Smooth muscle cell (in vitro differentiated cells): ENCODE measurements at regions not wholly inside any gene's neighbourhood (a gene's known extent, or its start where the extent isn't known, plus 50 kb on each side); places are given as distances from the start of the nearest gene placed in this dataset.
A peak's percentile ranks its signal among the peaks of the same experiment; 100 is the strongest.

Source experiments
- DNase-seq: peaks from one replicate; lab custom pipeline; 2025; ENCODE audit not compliant: unreplicated experiment; lab: John Stamatoyannopoulos, UW
- H2AFZ ChIP-seq: fragments of 200-600 bp; sonication (generic); 2 replicates; pipeline ENCODE4 v1.6.0; 2016; ENCODE audit warnings: antibody characterized with exemption, low read depth, mild to moderate bottlenecking
- H3F3A ChIP-seq: fragments of 200-600 bp; sonication (generic); 2 replicates; pipeline ENCODE4 v1.6.0; 2017; ENCODE audit warnings: antibody characterized with exemption, low read depth
- H3K27ac ChIP-seq: fragments of 200-600 bp; sonication (generic); 2 replicates; pipeline ENCODE4 v1.5.1; 2016; ENCODE audit warnings: low read depth, mild to moderate bottlenecking
- H3K27me3 ChIP-seq: fragments of 200-600 bp; sonication (generic); 2 replicates; pipeline ENCODE4 v1.6.1; 2016; ENCODE audit warnings: low read depth, mild to moderate bottlenecking
- H3K36me3 ChIP-seq: fragments of 200-600 bp; sonication (generic); 2 replicates; pipeline ENCODE4 v1.5.1; 2016; ENCODE audit warnings: low read depth
- H3K4me1 ChIP-seq: fragments of 200-600 bp; sonication (generic); 2 replicates; pipeline ENCODE4 v1.5.1; 2016; ENCODE audit warnings: low read depth
- H3K4me2 ChIP-seq: fragments of 200-600 bp; sonication (generic); 2 replicates; pipeline ENCODE4 v1.6.0; 2016; ENCODE audit warnings: mild to moderate bottlenecking
- H3K4me3 ChIP-seq: fragments of 200-600 bp; sonication (generic); 2 replicates; pipeline ENCODE4 v1.5.1; 2016; ENCODE audit warnings: mild to moderate bottlenecking
- H3K79me2 ChIP-seq: fragments of 200-600 bp; sonication (generic); 2 replicates; pipeline ENCODE4 v1.6.0; 2016; ENCODE audit warnings: low read depth, mild to moderate bottlenecking
- H3K9ac ChIP-seq: fragments of 200-600 bp; sonication (generic); 2 replicates; pipeline ENCODE4 v1.6.0; 2016; ENCODE audit warnings: low read depth
- H3K9me3 ChIP-seq: fragments of 200-600 bp; sonication (generic); replicated peaks from 2 replicates; pipeline ENCODE4 v1.5.1; 2016; ENCODE audit warnings: low read depth
- H4K20me1 ChIP-seq: fragments of 200-600 bp; sonication (generic); 2 replicates; pipeline ENCODE4 v1.6.0; 2016; ENCODE audit warnings: low read depth
- WGBS: methylation state at CpG from one replicate; pipeline ENCODE4 v1.1.7; 2016; ENCODE audit warnings: low lambda C conversion rate; 5-methylcytosine and 5-hydroxymethylcytosine counted together
- TF ChIP-seq, protein P1 (sequence below): fragments of 200-600 bp; sonication (generic); IDR thresholded peaks from 2 replicates; pipeline ENCODE4 v1.5.1; 2017; ENCODE audit warnings: borderline replicate concordance, mild to moderate bottlenecking, antibody characterized with exemption; ENCODE audit not compliant: insufficient read depth, poor library complexity, severe bottlenecking

DNA sequence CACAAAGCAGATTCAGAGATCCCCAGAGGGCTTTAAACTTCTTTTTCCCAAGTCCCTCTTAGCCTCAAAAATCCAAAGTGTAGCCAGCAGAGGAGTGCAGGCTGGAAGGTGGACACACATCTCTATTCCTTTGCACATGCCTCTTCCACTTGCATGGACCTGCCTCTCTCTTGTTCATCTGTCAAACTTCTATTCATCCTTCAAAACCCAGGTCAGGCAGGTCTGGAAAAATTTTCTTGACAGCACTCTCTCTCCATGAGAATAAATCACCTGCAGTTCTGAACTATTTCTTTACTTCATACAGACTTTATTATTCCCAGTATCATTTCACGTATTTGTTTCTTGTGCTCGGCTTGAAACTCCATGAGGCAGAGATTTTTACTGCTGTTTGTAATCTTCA, 127.5 kb downstream of the SS18 start:
- no peaks in the 10 kb centered on the region for H3K27me3 ChIP-seq
- H3K9me3 ChIP-seq: no peaks in the 10 kb centered on the region
- WGBS: 35% methylated on average over 2 of the region's 2 CpGs
- no peaks in the 10 kb centered on the region for H4K20me1 ChIP-seq
- no peak overlapping the region for H3K9ac ChIP-seq
- H3K27ac ChIP-seq: peak overlapping the region; percentile 75
- no peaks in the 10 kb centered on the region for H3K36me3 ChIP-seq
- no peak overlapping the region for H3K4me3 ChIP-seq
- peak overlapping the region; percentile 17 for H3K4me2 ChIP-seq
- H2AFZ ChIP-seq: no peak overlapping the region
- TF ChIP-seq, protein P1, sequence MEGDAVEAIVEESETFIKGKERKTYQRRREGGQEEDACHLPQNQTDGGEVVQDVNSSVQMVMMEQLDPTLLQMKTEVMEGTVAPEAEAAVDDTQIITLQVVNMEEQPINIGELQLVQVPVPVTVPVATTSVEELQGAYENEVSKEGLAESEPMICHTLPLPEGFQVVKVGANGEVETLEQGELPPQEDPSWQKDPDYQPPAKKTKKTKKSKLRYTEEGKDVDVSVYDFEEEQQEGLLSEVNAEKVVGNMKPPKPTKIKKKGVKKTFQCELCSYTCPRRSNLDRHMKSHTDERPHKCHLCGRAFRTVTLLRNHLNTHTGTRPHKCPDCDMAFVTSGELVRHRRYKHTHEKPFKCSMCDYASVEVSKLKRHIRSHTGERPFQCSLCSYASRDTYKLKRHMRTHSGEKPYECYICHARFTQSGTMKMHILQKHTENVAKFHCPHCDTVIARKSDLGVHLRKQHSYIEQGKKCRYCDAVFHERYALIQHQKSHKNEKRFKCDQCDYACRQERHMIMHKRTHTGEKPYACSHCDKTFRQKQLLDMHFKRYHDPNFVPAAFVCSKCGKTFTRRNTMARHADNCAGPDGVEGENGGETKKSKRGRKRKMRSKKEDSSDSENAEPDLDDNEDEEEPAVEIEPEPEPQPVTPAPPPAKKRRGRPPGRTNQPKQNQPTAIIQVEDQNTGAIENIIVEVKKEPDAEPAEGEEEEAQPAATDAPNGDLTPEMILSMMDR: no peak
- DNase-seq: no peak
- peaks cover 4% of the 10 kb centered on the region for H3F3A ChIP-seq
- no peaks in the 10 kb centered on the region for H3K79me2 ChIP-seq
- peaks cover 5% of the 10 kb centered on the region for H3K4me1 ChIP-seq

DNA sequence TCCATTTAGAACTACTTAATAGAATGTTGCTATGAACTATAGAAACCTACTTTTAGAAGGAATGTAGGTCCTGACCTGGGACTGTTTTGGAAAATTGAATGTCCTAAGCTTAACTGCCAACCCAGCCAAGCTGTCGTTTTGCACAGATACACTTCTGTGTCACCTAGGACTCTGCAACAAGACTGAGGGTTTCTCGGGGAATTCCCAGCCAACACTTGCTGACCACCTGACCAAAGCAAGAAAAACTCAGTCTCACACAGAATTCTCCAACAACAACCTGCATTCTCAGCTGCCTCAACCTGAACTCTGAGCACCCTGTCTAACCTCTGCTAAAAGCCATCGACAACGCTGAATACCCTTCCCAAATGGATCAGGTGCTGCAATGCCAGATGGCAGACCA, 128.2 kb downstream of the SS18 start:
- H3K4me2 ChIP-seq: peak overlapping the region; percentile 40
- no peak overlapping the region for H3K4me3 ChIP-seq
- TF ChIP-seq, protein P1: no peak
- WGBS: 87% methylated on average over 4 of the region's 4 CpGs
- H2AFZ ChIP-seq: no peak overlapping the region
- H4K20me1 ChIP-seq: no peaks in the 10 kb centered on the region
- no peaks in the 10 kb centered on the region for H3K9me3 ChIP-seq
- no peak overlapping the region for H3K9ac ChIP-seq
- no peaks in the 10 kb centered on the region for H3K36me3 ChIP-seq
- DNase-seq: no peak
- H3K4me1 ChIP-seq: peaks cover 5% of the 10 kb centered on the region
- H3K27me3 ChIP-seq: no peaks in the 10 kb centered on the region
- peaks cover 4% of the 10 kb centered on the region for H3F3A ChIP-seq
- no peaks in the 10 kb centered on the region for H3K79me2 ChIP-seq
- peak overlapping the region; percentile 75 for H3K27ac ChIP-seq

DNA sequence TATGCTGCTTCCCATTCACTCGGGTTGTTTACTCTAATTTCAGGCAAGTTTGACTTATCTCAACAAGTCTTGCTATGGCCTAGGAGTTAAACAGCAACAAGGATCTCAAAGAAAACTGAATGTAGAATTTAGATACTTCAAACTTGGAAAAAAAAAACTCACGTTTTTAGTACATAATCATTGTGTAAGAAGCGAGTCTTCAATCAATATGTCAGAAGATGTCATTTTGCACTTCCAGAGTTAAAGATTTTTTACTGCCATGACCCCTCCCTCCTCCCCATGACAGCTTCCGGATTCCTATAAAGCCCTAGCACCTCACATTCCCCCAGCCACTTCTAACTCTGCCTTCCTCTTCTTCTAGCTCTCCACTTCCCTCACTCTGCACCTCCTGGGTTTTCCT, 133.4 kb downstream of the SS18 start:
- TF ChIP-seq, protein P1: no peak
- no peak overlapping the region for H3K4me2 ChIP-seq
- no peak overlapping the region for H3K4me3 ChIP-seq
- H4K20me1 ChIP-seq: no peaks in the 10 kb centered on the region
- no peak overlapping the region for H3K9ac ChIP-seq
- WGBS: 77% methylated on average over 4 of the region's 4 CpGs
- no peak overlapping the region for H3K27ac ChIP-seq
- no peak overlapping the region for H2AFZ ChIP-seq
- no peak for DNase-seq
- H3K4me1 ChIP-seq: no peaks in the 10 kb centered on the region
- H3K27me3 ChIP-seq: no peaks in the 10 kb centered on the region
- H3F3A ChIP-seq: peaks cover 4% of the 10 kb centered on the region
- H3K9me3 ChIP-seq: no peaks in the 10 kb centered on the region
- H3K79me2 ChIP-seq: no peaks in the 10 kb centered on the region
- H3K36me3 ChIP-seq: no peaks in the 10 kb centered on the region

DNA sequence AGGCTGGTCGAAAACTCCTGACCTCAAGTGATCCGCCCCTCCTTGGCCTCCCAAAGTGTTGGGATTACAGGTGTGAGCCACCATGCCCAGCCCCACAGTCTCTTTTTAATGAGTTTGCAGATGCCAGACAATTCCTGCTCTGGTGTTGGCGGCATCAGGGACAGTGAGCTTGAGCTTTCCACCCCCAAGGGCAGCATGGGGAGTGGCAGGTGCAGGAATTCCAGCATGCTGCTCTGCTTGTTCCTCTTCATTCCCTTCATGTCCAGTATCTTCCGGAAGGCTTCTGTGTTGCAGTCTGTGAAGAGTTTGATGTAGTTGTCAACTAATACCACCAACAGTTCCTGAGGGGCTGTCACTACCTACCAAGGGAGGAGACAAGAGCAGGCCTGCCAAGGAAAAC, 137.3 kb downstream of the SS18 start:
- no peaks in the 10 kb centered on the region for H3K4me1 ChIP-seq
- no peak overlapping the region for H3K27ac ChIP-seq
- no peaks in the 10 kb centered on the region for H3K36me3 ChIP-seq
- no peaks in the 10 kb centered on the region for H3F3A ChIP-seq
- no peaks in the 10 kb centered on the region for H3K27me3 ChIP-seq
- H3K9me3 ChIP-seq: no peaks in the 10 kb centered on the region
- no peak overlapping the region for H3K4me2 ChIP-seq
- H3K9ac ChIP-seq: no peak overlapping the region
- DNase-seq: no peak
- TF ChIP-seq, protein P1: no peak
- no peak overlapping the region for H3K4me3 ChIP-seq
- H2AFZ ChIP-seq: no peak overlapping the region
- H4K20me1 ChIP-seq: no peaks in the 10 kb centered on the region
- no peaks in the 10 kb centered on the region for H3K79me2 ChIP-seq
- WGBS: 87% methylated on average over 4 of the region's 4 CpGs
